ENCODE measurements at regions not wholly inside any gene's neighbourhood (a gene's known extent, or its start where the extent isn't known, plus 50 kb on each side); places are given as distances from the start of the nearest gene placed in this dataset.

GRCh38 chr12:97184127-97184773 is 277.2 kb downstream of the NEDD1 start:
- no peak for TF ChIP-seq CTCF (IDR thresholded peaks at IDR 0.05)
- no peak for TF ChIP-seq POLR2A (IDR thresholded peaks at IDR 0.05)
